HepG2 (cell line): ENCODE measurements at regions not wholly inside any gene's neighbourhood (a gene's known extent, or its start where the extent isn't known, plus 50 kb on each side); places are given as distances from the start of the nearest gene placed in this dataset.
"Not testable (repeated sequence)": the region's sequence is repeated elsewhere in the genome, so short reads cannot be mapped to it uniquely, and the experiment has no call there.

Experiments
- RFXANK ChIP-seq: IDR thresholded peaks from 2 replicates; pipeline ENCODE4 v1.6.1; 2016
- TF ChIP-seq, protein P1 (sequence below): sonication (generic); formaldehyde crosslinking; IDR thresholded peaks from 2 replicates; pipeline ENCODE4 v1.5.0; 2020; ENCODE audit warnings: mild to moderate bottlenecking, missing genetic modification reagents

DNA sequence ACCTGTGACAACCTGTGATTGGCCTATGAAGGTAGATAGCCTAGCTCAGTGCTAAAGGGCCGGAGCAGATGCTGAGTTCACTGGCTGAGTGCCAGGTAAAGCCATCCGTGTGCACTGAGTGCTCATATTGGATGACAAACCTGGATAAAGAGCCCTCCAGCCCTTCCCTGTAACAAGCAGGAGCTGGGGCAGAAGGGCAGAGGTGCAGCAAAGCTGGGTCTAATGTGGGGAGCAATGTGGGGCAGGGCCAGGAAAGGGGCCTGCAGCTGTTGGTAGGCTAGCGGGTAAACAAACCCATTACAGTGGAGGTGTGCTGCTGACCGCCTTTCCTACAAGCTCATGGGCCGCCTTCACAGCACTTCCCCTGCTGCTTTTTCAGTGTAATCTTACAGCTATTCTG lies 104.4 kb downstream of the TNFRSF13B start:
- not testable (repeated sequence) for TF ChIP-seq RFXANK (CRISPR knock-in tag)
- TF ChIP-seq, protein P1, sequence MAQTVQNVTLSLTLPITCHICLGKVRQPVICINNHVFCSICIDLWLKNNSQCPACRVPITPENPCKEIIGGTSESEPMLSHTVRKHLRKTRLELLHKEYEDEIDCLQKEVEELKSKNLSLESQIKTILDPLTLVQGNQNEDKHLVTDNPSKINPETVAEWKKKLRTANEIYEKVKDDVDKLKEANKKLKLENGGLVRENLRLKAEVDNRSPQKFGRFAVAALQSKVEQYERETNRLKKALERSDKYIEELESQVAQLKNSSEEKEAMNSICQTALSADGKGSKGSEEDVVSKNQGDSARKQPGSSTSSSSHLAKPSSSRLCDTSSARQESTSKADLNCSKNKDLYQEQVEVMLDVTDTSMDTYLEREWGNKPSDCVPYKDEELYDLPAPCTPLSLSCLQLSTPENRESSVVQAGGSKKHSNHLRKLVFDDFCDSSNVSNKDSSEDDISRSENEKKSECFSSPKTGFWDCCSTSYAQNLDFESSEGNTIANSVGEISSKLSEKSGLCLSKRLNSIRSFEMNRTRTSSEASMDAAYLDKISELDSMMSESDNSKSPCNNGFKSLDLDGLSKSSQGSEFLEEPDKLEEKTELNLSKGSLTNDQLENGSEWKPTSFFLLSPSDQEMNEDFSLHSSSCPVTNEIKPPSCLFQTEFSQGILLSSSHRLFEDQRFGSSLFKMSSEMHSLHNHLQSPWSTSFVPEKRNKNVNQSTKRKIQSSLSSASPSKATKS (CRISPR knock-in tag), result not testable (repeated sequence)
